ENCODE measurements at regions not wholly inside any gene's neighbourhood (a gene's known extent, or its start where the extent isn't known, plus 50 kb on each side); places are given as distances from the start of the nearest gene placed in this dataset.
A peak's percentile ranks its signal among the peaks of the same experiment; 100 is the strongest.

- TF ChIP-seq CTCF (IDR thresholded peaks at IDR 0.05; ENCODE audit: unreplicated experiment) = no peak
- Mint-ChIP-seq H3K27me3 (ENCODE audit: insufficient read depth, unreplicated experiment) (peaks cover 57% of the 10 kb centered on the region), H3K36me3 (ENCODE audit: insufficient read depth, unreplicated experiment) (no peaks in the 10 kb centered on the region), H3K4me1 (ENCODE audit: insufficient read depth, unreplicated experiment) (no peaks in the 10 kb centered on the region), H3K9me3 (ENCODE audit: unreplicated experiment) (no peaks in the 10 kb centered on the region), H3K27ac (ENCODE audit: low read depth, unreplicated experiment) (no peak overlapping the region), H3K4me3 (ENCODE audit: unreplicated experiment) (no peak overlapping the region)
- intact Hi-C loops (cut with micrococcal nuclease) = no loop called here
- DNase-seq (ENCODE audit: unreplicated experiment) = peak; percentile 33
- ChIA-PET CTCF (interaction anchor here (0.5 to 1.1 kb wide), 4 partner anchors 11 to 1788 kb away, joined by 3 to 4 read pairs (median 4); no protein-coding TSS in a partner anchor), POLR2A (no interaction called here)
- BruUV-seq (replicated peaks) = no TSS peak
Observed at GRCh38 chr1:243964915-243965314, 86.2 kb upstream of the ZBTB18 start.

- Mint-ChIP-seq H3K4me1 (ENCODE audit: insufficient read depth, unreplicated experiment) (no peaks in the 10 kb centered on the region), H3K36me3 (ENCODE audit: insufficient read depth, unreplicated experiment) (no peaks in the 10 kb centered on the region), H3K9me3 (ENCODE audit: unreplicated experiment) (no peaks in the 10 kb centered on the region), H3K27me3 (ENCODE audit: insufficient read depth, unreplicated experiment) (peaks cover 67% of the 10 kb centered on the region), H3K27ac (ENCODE audit: low read depth, unreplicated experiment) (no peak overlapping the region), H3K4me3 (ENCODE audit: unreplicated experiment) (no peak overlapping the region)
- no peak for TF ChIP-seq CTCF (IDR thresholded peaks at IDR 0.05; ENCODE audit: unreplicated experiment)
- no TSS peak for BruUV-seq (replicated peaks)
- CTCF ChIA-PET = no interaction called here
- POLR2A ChIA-PET = interaction anchor here (0.6 kb wide), 1 partner anchor 203 kb away, joined by 3 read pairs; no protein-coding TSS in a partner anchor
- intact Hi-C loops (cut with micrococcal nuclease) = no loop called here
- DNase-seq (ENCODE audit: unreplicated experiment) = peak; percentile 84
Observed at GRCh38 chr1:243963571-243963970, 87.5 kb upstream of the ZBTB18 start.

GRCh38 chr1:243962541-243962940 lies 88.5 kb upstream of the ZBTB18 start:
- H3K4me1 Mint-ChIP-seq (ENCODE audit: insufficient read depth, unreplicated experiment) = no peaks in the 10 kb centered on the region
- BruUV-seq (replicated peaks) = no TSS peak
- intact Hi-C loops (cut with micrococcal nuclease) = no loop called here
- H3K27me3 Mint-ChIP-seq (ENCODE audit: insufficient read depth, unreplicated experiment) = peaks cover 65% of the 10 kb centered on the region
- POLR2A ChIA-PET = no interaction called here
- H3K9me3 Mint-ChIP-seq (ENCODE audit: unreplicated experiment) = no peaks in the 10 kb centered on the region
- no peak overlapping the region for H3K27ac Mint-ChIP-seq (ENCODE audit: low read depth, unreplicated experiment)
- no peak overlapping the region for H3K4me3 Mint-ChIP-seq (ENCODE audit: unreplicated experiment)
- no peaks in the 10 kb centered on the region for H3K36me3 Mint-ChIP-seq (ENCODE audit: insufficient read depth, unreplicated experiment)
- CTCF ChIA-PET = interaction anchor here (0.5 kb wide), 1 partner anchor 336 kb away, joined by 3 read pairs; no protein-coding TSS in a partner anchor
- DNase-seq (ENCODE audit: unreplicated experiment) = no peak
- TF ChIP-seq CTCF (IDR thresholded peaks at IDR 0.05; ENCODE audit: unreplicated experiment) = no peak

- H3K27ac Mint-ChIP-seq (ENCODE audit: low read depth, unreplicated experiment) = no peak overlapping the region
- H3K36me3 Mint-ChIP-seq (ENCODE audit: insufficient read depth, unreplicated experiment) = no peaks in the 10 kb centered on the region
- peaks cover 75% of the 10 kb centered on the region for H3K27me3 Mint-ChIP-seq (ENCODE audit: insufficient read depth, unreplicated experiment)
- intact Hi-C loops (cut with micrococcal nuclease) = loop anchor here (10.0 kb wide), 1 partner anchor 215 kb away; no protein-coding TSS in a partner anchor
- no peaks in the 10 kb centered on the region for H3K4me1 Mint-ChIP-seq (ENCODE audit: insufficient read depth, unreplicated experiment)
- no TSS peak for BruUV-seq (replicated peaks)
- ChIA-PET POLR2A (interaction anchor here (0.7 to 1.5 kb wide), 4 partner anchors 10 to 87 kb away, joined by 3 to 4 read pairs (median 3); no protein-coding TSS in a partner anchor), CTCF (no interaction called here)
- H3K9me3 Mint-ChIP-seq (ENCODE audit: unreplicated experiment) = no peaks in the 10 kb centered on the region
- TF ChIP-seq CTCF (IDR thresholded peaks at IDR 0.05; ENCODE audit: unreplicated experiment) = no peak
- no peak overlapping the region for H3K4me3 Mint-ChIP-seq (ENCODE audit: unreplicated experiment)
- DNase-seq (ENCODE audit: unreplicated experiment) = no peak
Observed at GRCh38 chr1:243959998-243960397, 91.1 kb upstream of the ZBTB18 start.
